MG63 (cell line): ENCODE measurements at regions not wholly inside any gene's neighbourhood (a gene's known extent, or its start where the extent isn't known, plus 50 kb on each side); places are given as distances from the start of the nearest gene placed in this dataset.
"Not testable (repeated sequence)": the region's sequence is repeated elsewhere in the genome, so short reads cannot be mapped to it uniquely, and the experiment has no call there.

Experiments used
- DNase-seq: peaks from one replicate; pipeline ENCODE4 v3.0.0-alpha.2; 2020
- H3K27me3 ChIP-seq: fragments of 250-450 bp; sonication (Bioruptor Pico); 2 replicates; pipeline ENCODE4 v1.5.1; 2020; ENCODE audit warnings: mild to moderate bottlenecking, moderate library complexity
- H3K36me3 ChIP-seq: fragments of 250-450 bp; sonication (Bioruptor Pico); 2 replicates; pipeline ENCODE4 v1.5.1; 2020; ENCODE audit warnings: mild to moderate bottlenecking, moderate library complexity
- H3K4me3 ChIP-seq: fragments of 250-450 bp; sonication (Bioruptor Pico); 2 replicates; pipeline ENCODE4 v1.5.1; 2020; ENCODE audit warnings: mild to moderate bottlenecking, moderate library complexity
- H3K9me3 ChIP-seq: fragments of 250-450 bp; sonication (Bioruptor Pico); 2 replicates; pipeline ENCODE4 v1.5.1; 2020; ENCODE audit warnings: mild to moderate bottlenecking, moderate library complexity

GRCh38 chr13:55571237-55571867, 1569.4 kb upstream of the PRR20A start:
- Histone ChIP-seq H3K9me3 (no peaks in the 10 kb centered on the region), H3K27me3 (peaks cover 2% of the 10 kb centered on the region; the same call in 1 of the 2 replicates), H3K36me3 (no peaks in the 10 kb centered on the region), H3K4me3 (no peak overlapping the region)
- DNase-seq = no peak

DNA sequence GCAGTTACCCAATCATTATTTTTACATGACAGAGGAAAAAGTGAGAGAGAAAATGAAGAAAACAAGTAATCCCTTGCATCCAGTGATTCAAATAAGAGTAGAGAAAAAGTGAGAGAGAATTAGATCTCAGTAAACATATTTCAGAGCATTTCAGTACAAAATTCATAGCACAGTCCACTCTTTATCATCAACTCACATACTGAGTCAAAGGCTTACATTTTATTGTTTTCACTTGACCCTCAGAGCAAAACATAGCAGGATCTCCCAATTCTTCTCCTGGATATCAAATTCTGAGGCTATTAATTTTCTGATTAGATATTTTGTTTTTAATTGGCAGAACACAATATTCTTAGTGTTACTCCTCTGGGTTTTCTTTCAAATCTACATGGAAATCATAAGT, 1568.3 kb upstream of the PRR20A start:
- no peak for DNase-seq
- no peaks in the 10 kb centered on the region for H3K36me3 ChIP-seq
- no peak overlapping the region for H3K4me3 ChIP-seq
- peaks cover 2% of the 10 kb centered on the region; the same call in 1 of the 2 replicates for H3K27me3 ChIP-seq
- no peaks in the 10 kb centered on the region for H3K9me3 ChIP-seq

- Histone ChIP-seq H3K9me3 (no peaks in the 10 kb centered on the region), H3K36me3 (no peaks in the 10 kb centered on the region), H3K4me3 (no peak overlapping the region), H3K27me3 (peaks cover 2% of the 10 kb centered on the region; the same call in 1 of the 2 replicates)
- no peak for DNase-seq
Measured at GRCh38 chr13:55572862-55573261, 1567.9 kb upstream of the PRR20A start.

DNA sequence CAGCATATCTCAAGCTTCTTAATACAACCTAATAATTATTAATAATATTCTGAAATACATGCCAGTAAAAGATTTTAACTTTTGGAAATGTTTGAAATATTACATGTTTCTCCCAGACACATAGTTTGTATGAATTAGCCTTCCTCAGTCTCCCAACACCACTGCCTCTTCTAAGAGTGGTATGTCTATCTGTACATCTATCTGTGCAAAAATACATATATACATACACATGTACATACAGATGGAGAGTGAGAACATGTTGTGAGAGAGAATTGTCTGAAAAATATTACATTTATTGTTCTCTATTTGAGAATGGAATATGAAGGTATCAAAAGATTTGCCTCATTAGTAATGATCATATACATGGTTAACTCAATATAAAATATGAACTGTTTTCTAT, 1567.2 kb upstream of the PRR20A start:
- Histone ChIP-seq H3K27me3 (peaks cover 2% of the 10 kb centered on the region; the same call in 1 of the 2 replicates), H3K36me3 (no peaks in the 10 kb centered on the region), H3K9me3 (no peaks in the 10 kb centered on the region), H3K4me3 (no peak overlapping the region)
- DNase-seq = no peak

DNA sequence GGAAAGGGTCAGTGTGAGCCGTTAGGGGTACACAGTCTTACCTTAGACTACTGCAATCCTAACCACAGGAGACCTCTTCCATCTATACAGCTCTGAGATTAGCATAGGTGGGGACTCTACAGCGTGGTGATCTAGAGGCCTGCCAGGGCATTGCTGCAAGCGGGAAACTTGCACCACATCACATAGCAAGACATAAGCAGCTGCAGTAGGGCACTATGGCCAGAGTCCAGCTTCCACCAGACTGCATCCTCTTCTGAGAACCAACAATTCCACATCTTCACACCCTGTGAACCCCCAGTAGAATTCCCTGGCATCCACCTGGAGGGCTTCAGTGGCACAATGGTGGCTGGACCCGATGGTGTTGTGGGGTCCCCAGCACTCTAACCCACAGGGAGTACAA, 1564.3 kb upstream of the PRR20A start:
- peaks cover 2% of the 10 kb centered on the region; the same call in 1 of the 2 replicates for H3K27me3 ChIP-seq
- no peak overlapping the region for H3K4me3 ChIP-seq
- no peak for DNase-seq
- H3K36me3 ChIP-seq = no peaks in the 10 kb centered on the region
- H3K9me3 ChIP-seq = no peaks in the 10 kb centered on the region

- H3K4me3 ChIP-seq = no peak overlapping the region
- H3K9me3 ChIP-seq = no peaks in the 10 kb centered on the region
- no peaks in the 10 kb centered on the region for H3K36me3 ChIP-seq
- H3K27me3 ChIP-seq = peaks cover 2% of the 10 kb centered on the region; the same call in 1 of the 2 replicates
- DNase-seq = no peak
Measured at GRCh38 chr13:55577082-55577846, 1563.5 kb upstream of the PRR20A start.

- Histone ChIP-seq H3K4me3 (no peak overlapping the region), H3K9me3 (no peaks in the 10 kb centered on the region), H3K27me3 (peaks cover 2% of the 10 kb centered on the region; the same call in 1 of the 2 replicates), H3K36me3 (no peaks in the 10 kb centered on the region)
- DNase-seq = no peak
Measured at GRCh38 chr13:55577847-55578210, 1562.9 kb upstream of the PRR20A start.

DNA sequence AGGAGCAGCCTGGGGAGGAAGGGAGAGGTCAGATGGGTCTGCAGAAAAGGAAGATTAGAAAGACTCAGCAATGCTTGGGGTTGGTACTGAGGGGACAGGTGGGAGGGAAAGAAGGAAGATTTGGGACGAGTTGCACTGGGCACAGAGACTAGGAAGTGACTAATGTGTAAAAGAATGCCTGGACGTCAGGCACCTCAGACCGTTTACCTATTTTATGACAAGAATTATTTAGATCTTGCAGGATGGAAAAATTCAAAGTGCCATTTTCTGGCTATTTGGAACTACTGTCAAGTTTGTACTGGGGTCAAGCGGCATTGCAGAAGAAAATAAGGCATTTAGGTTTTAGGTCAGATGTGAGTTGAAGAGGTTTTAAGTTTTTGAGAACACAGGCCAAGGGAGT, 1558.4 kb upstream of the PRR20A start:
- not testable (repeated sequence) for H3K4me3 ChIP-seq, H3K36me3 ChIP-seq, H3K27me3 ChIP-seq, DNase-seq, H3K9me3 ChIP-seq

- no peak overlapping the region for H3K4me3 ChIP-seq
- DNase-seq = no peak
- no peaks in the 10 kb centered on the region for H3K27me3 ChIP-seq
- H3K36me3 ChIP-seq = no peaks in the 10 kb centered on the region
- no peaks in the 10 kb centered on the region for H3K9me3 ChIP-seq
Measured at GRCh38 chr13:55583953-55584593, 1556.6 kb upstream of the PRR20A start.

DNA sequence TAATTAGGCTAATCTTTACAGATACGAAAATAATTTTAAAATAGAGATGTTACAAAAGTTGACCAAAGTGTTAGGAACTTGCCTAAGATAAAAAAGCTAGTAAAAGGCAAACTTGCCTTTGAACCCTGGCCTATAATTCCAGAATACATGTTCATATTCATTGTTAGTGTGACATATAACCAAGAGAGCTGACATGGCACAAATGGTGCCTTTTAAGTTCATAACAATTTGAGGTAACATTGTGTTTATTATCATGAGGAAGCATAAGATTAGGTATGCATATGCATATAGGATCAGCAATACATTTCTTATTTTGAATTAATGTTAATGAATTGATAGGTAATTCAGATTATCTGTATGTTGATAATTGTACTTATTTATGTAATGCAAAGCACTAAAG, 1537.9 kb upstream of the PRR20A start:
- DNase-seq = no peak
- no peaks in the 10 kb centered on the region for H3K27me3 ChIP-seq
- no peaks in the 10 kb centered on the region for H3K36me3 ChIP-seq
- H3K9me3 ChIP-seq = no peaks in the 10 kb centered on the region
- no peak overlapping the region for H3K4me3 ChIP-seq

GRCh38 chr13:55606045-55606665, 1534.6 kb upstream of the PRR20A start:
- Histone ChIP-seq H3K27me3 (no peaks in the 10 kb centered on the region), H3K36me3 (no peaks in the 10 kb centered on the region), H3K4me3 (no peak overlapping the region), H3K9me3 (no peaks in the 10 kb centered on the region)
- no peak for DNase-seq

- no peak for DNase-seq
- H3K27me3 ChIP-seq = no peaks in the 10 kb centered on the region
- no peaks in the 10 kb centered on the region for H3K36me3 ChIP-seq
- no peaks in the 10 kb centered on the region for H3K9me3 ChIP-seq
- H3K4me3 ChIP-seq = no peak overlapping the region
Measured at GRCh38 chr13:55613429-55614187, 1527.1 kb upstream of the PRR20A start.

DNA sequence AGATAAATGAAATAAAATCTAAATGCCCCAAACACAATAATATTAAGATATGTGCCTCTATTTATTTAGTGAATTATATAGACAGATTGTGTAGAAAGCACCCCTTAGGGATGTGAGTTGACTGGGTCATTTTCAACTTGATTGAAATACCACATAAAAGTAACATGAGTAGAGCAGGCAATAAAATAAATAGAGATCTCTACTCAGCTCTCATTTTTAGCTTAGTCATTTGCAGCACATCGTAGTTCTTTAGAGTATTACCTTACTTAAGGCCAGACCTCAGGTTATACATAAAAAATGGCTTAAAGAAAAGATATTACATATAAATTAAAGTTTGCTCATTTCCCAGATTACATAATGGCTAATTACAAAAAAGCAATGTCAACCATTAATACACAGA, 1525.6 kb upstream of the PRR20A start:
- no peak for DNase-seq
- no peaks in the 10 kb centered on the region for H3K27me3 ChIP-seq
- H3K9me3 ChIP-seq = no peaks in the 10 kb centered on the region
- H3K36me3 ChIP-seq = no peaks in the 10 kb centered on the region
- H3K4me3 ChIP-seq = no peak overlapping the region

- no peak for DNase-seq
- Histone ChIP-seq H3K36me3 (no peaks in the 10 kb centered on the region), H3K9me3 (no peaks in the 10 kb centered on the region), H3K27me3 (no peaks in the 10 kb centered on the region), H3K4me3 (no peak overlapping the region)
Measured at GRCh38 chr13:55617241-55617640, 1523.5 kb upstream of the PRR20A start.

DNA sequence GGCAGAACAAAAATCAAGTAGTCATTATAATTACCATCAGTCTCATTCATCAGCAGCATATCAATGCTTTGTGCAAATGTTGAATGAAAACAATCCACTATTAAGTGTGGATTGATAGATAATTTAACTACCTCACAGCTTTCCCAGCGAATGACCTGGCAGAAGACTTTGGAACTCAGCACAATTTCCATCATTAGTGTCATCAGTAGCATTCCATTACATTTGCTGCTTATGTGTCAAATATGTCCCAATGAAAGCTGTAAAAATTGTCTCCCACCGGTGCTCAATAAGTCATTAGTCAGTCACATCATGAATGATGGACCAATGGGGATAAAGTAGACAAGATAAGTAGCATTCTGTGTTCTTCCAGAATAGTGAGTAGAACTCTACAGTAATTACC, 1513.5 kb upstream of the PRR20A start:
- DNase-seq = no peak
- no peaks in the 10 kb centered on the region for H3K36me3 ChIP-seq
- no peaks in the 10 kb centered on the region for H3K9me3 ChIP-seq
- no peaks in the 10 kb centered on the region for H3K27me3 ChIP-seq
- H3K4me3 ChIP-seq = no peak overlapping the region

GRCh38 chr13:55632402-55632801, 1508.3 kb upstream of the PRR20A start:
- Histone ChIP-seq H3K9me3 (no peaks in the 10 kb centered on the region), H3K36me3 (no peaks in the 10 kb centered on the region), H3K4me3 (no peak overlapping the region), H3K27me3 (no peaks in the 10 kb centered on the region)
- DNase-seq = no peak

- H3K27me3 ChIP-seq = no peaks in the 10 kb centered on the region
- no peak for DNase-seq
- H3K36me3 ChIP-seq = no peaks in the 10 kb centered on the region
- no peaks in the 10 kb centered on the region for H3K9me3 ChIP-seq
- no peak overlapping the region for H3K4me3 ChIP-seq
Measured at GRCh38 chr13:55649485-55649884, 1491.2 kb upstream of the PRR20A start.
